8988T (cell line): ENCODE measurements at regions not wholly inside any gene's neighbourhood (a gene's known extent, or its start where the extent isn't known, plus 50 kb on each side); places are given as distances from the start of the nearest gene placed in this dataset.

ENCODE experiments used
- DNase-seq: peaks from one replicate; pipeline ENCODE4 v3.0.0; 2011

- no peak for DNase-seq
These were observed 142.5 kb upstream of the SPACA1 start for GRCh38 chr6:87905101-87905641.

GRCh38 chr6:87904011-87904410 lies 143.6 kb upstream of the SPACA1 start:
- no peak for DNase-seq

GRCh38 chr6:87903323-87903722 lies 144.3 kb upstream of the SPACA1 start:
- no peak for DNase-seq

- DNase-seq = no peak
These were observed 145.3 kb upstream of the SPACA1 start for GRCh38 chr6:87902383-87902782.

- DNase-seq = no peak
These were observed 146.0 kb upstream of the SPACA1 start for GRCh38 chr6:87901613-87902012.

GRCh38 chr6:87900160-87900698 lies 147.4 kb upstream of the SPACA1 start:
- no peak for DNase-seq

GRCh38 chr6:87899499-87900147 lies 148.0 kb upstream of the SPACA1 start:
- no peak for DNase-seq

GRCh38 chr6:87897663-87898062 lies 150.0 kb upstream of the SPACA1 start:
- no peak for DNase-seq

- no peak for DNase-seq
These were observed 150.6 kb upstream of the SPACA1 start for GRCh38 chr6:87897013-87897412.

GRCh38 chr6:87887266-87887665 lies 160.4 kb upstream of the SPACA1 start:
- no peak for DNase-seq

GRCh38 chr6:87884203-87884602 lies 163.4 kb upstream of the SPACA1 start:
- DNase-seq = no peak

GRCh38 chr6:87881342-87881895 lies 166.2 kb upstream of the SPACA1 start:
- no peak for DNase-seq

GRCh38 chr6:87879132-87879861 lies 168.3 kb upstream of the SPACA1 start:
- no peak for DNase-seq

GRCh38 chr6:87875781-87876180 lies 171.9 kb upstream of the SPACA1 start:
- DNase-seq = no peak

GRCh38 chr6:87873556-87873955 lies 171.5 kb upstream of the AKIRIN2 start:
- DNase-seq = no peak

GRCh38 chr6:87870556-87870955 lies 168.5 kb upstream of the AKIRIN2 start:
- DNase-seq = no peak

GRCh38 chr6:87869064-87869905 lies 167.3 kb upstream of the AKIRIN2 start:
- DNase-seq = no peak

GRCh38 chr6:87860902-87861301 lies 158.9 kb upstream of the AKIRIN2 start:
- DNase-seq = no peak

- no peak for DNase-seq
These were observed 156.4 kb upstream of the AKIRIN2 start for GRCh38 chr6:87858440-87858839.

- no peak for DNase-seq
These were observed 149.8 kb upstream of the AKIRIN2 start for GRCh38 chr6:87851674-87852299.

- no peak for DNase-seq
These were observed 146.6 kb upstream of the AKIRIN2 start for GRCh38 chr6:87848616-87849015.

GRCh38 chr6:87847830-87848210 lies 145.8 kb upstream of the AKIRIN2 start:
- DNase-seq = no peak
